A549 (cell line): ENCODE measurements at regions not wholly inside any gene's neighbourhood (a gene's known extent, or its start where the extent isn't known, plus 50 kb on each side); places are given as distances from the start of the nearest gene placed in this dataset.

ENCODE experiments used
- CBX2 ChIP-seq: fragments of 200-600 bp; sonication (generic); IDR thresholded peaks from 2 replicates; pipeline ENCODE4 v1.6.1; 2016; ENCODE audit warnings: low read depth, mild to moderate bottlenecking, borderline replicate concordance
- EP300 ChIP-seq, 2 experiments: fragments of >200 bp; sonication (Bioruptor Twin); formaldehyde crosslinking; IDR thresholded peaks; 2 replicates in 1 of 2; 3 replicates in 1 of 2; pipeline ENCODE4 v1.6.1; 2016 to 2017
- HOXB13 ChIP-seq: fragments of 250-450 bp; sonication (Bioruptor Pico); IDR thresholded peaks from 2 replicates; pipeline ENCODE4 v1.5.0; 2020; ENCODE audit warnings: low read depth, mild to moderate bottlenecking, moderate library complexity
- MAX ChIP-seq: IDR thresholded peaks from 2 replicates; pipeline ENCODE4 v1.6.1; 2012
- MYC ChIP-seq: IDR thresholded peaks from 2 replicates; pipeline ENCODE4 v1.6.1; 2012; ENCODE audit warnings: mild to moderate bottlenecking, inconsistent platforms, low read length, improper control_type of control experiment, borderline replicate concordance
- PBX3 ChIP-seq: IDR thresholded peaks from 2 replicates; pipeline ENCODE4 v1.6.1; 2012
- POLR2A ChIP-seq: IDR thresholded peaks from 2 replicates; pipeline ENCODE4 v1.6.1; 2012; ENCODE audit warnings: mild to moderate bottlenecking, low read length
- POLR2AphosphoS2 ChIP-seq: conservative IDR thresholded peaks from 2 replicates; pipeline ENCODE4 v1.6.1; 2012; ENCODE audit warnings: low read length, improper control_type of control experiment, inconsistent platforms
- RAD21 ChIP-seq, 2 experiments: fragments of >200 bp in 1 of 2; sonication (Bioruptor Twin) in 1 of 2; formaldehyde crosslinking in 1 of 2; IDR thresholded peaks in 1 of 2; conservative IDR thresholded peaks in 1 of 2; 2 replicates in 1 of 2; 3 replicates in 1 of 2; pipeline ENCODE4 v1.6.1; 2012 to 2018; ENCODE audit warnings: inconsistent platforms in 1 of 2
- SMC3 ChIP-seq: fragments of >200 bp; sonication (Bioruptor Twin); formaldehyde crosslinking; IDR thresholded peaks from 3 replicates; pipeline ENCODE4 v1.6.1; 2018; ENCODE audit warnings: inconsistent platforms
- TP53 ChIP-seq: fragments of 250-450 bp; sonication (Bioruptor Pico); IDR thresholded peaks from 2 replicates; pipeline ENCODE4 v1.5.0; 2021; ENCODE audit warnings: mild to moderate bottlenecking, moderate library complexity
- TF ChIP-seq, protein P1 (sequence below): fragments of >200 bp; sonication (Bioruptor Twin); formaldehyde crosslinking; IDR thresholded peaks from 3 replicates; pipeline ENCODE4 v1.5.1; 2016
- TF ChIP-seq, protein P2 (sequence below): fragments of 450-650 bp; IDR thresholded peaks from 2 replicates; pipeline ENCODE4 v1.6.1; 2014; ENCODE audit warnings: antibody characterized with exemption

DNA sequence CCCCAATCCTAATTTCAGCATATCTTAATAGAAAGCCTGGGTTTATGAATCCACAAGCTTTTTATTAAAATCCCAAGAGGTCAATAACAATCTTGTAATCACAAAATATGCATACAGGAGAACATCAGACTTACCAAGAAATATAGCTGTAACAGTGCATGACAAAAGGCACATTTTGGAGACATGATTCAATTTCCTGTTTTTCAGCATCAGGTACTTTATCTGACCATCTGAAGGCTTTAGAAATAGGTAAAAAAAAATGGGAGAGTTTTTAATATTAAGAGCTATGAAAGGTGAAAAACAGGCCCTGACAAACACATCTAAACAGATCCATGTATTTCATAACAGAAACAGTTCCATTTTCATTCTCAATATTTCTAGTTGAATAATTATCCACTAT is 89.9 kb upstream of the EFEMP1 start:
- TF ChIP-seq EP300 (IDR thresholded peaks at IDR 0.05) (no peak), HOXB13 (CRISPR knock-in tag) (no peak), POLR2AphosphoS2 (no peak), RAD21 (conservative IDR thresholded peaks at IDR 0.05 in 1 of 2, IDR thresholded peaks at IDR 0.05 in 1 of 2) (no peak), POLR2A (no peak), SMC3 (no peak), TP53 (CRISPR knock-in tag) (no peak), MAX (no peak), CBX2 (no peak), PBX3 (no peak), MYC (no peak)
- TF ChIP-seq, protein P1, sequence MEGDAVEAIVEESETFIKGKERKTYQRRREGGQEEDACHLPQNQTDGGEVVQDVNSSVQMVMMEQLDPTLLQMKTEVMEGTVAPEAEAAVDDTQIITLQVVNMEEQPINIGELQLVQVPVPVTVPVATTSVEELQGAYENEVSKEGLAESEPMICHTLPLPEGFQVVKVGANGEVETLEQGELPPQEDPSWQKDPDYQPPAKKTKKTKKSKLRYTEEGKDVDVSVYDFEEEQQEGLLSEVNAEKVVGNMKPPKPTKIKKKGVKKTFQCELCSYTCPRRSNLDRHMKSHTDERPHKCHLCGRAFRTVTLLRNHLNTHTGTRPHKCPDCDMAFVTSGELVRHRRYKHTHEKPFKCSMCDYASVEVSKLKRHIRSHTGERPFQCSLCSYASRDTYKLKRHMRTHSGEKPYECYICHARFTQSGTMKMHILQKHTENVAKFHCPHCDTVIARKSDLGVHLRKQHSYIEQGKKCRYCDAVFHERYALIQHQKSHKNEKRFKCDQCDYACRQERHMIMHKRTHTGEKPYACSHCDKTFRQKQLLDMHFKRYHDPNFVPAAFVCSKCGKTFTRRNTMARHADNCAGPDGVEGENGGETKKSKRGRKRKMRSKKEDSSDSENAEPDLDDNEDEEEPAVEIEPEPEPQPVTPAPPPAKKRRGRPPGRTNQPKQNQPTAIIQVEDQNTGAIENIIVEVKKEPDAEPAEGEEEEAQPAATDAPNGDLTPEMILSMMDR: no peak
- TF ChIP-seq, protein P2, sequence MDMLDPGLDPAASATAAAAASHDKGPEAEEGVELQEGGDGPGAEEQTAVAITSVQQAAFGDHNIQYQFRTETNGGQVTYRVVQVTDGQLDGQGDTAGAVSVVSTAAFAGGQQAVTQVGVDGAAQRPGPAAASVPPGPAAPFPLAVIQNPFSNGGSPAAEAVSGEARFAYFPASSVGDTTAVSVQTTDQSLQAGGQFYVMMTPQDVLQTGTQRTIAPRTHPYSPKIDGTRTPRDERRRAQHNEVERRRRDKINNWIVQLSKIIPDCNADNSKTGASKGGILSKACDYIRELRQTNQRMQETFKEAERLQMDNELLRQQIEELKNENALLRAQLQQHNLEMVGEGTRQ: no peak
